ENCODE measurements at regions not wholly inside any gene's neighbourhood (a gene's known extent, or its start where the extent isn't known, plus 50 kb on each side); places are given as distances from the start of the nearest gene placed in this dataset.

DNA sequence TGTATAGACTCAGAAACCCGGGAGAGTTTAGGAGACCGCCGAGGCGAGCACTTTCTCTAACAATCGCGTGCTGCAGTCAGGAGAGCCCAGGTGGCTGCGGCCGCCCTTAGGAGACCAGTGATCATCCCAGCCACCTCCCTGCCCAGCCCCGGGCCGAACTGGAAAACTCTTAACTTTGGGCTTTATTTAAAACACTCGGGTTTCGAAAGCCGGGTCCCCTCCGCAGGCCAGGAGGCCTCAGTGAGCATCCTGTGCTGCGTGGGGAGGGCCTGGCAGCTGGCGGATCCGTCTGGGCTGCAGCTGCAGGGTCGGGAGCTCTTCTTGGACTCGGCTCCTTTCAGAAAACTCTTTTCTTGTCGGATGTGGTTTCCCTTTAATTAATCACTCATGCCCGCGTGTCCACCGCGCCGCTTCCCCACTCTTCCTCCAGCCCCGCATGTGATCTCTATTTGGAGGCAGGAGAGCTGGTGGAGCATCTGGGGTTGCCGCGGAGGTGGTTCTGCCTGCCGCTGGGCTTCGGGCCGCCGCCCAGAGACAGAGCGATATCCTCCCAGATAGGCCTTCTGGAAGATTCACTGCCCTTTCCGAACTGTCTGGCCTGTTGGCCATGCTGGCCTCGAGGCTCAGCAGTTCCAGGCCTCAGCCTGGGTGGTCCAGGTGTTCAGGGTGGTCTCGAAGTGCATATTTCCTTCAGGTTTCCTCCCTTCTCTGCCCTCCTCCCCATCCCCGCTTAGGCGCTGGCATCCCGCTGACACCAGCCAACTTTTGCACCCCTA, 59.5 kb downstream of the TMEM174 start:
- no peaks in the 10 kb centered on the region for H3K36me3 ChIP-seq (replicated peaks in 1 of 2; ENCODE audit: control insufficient read depth in 1 of 2, insufficient read depth in 2 of 2, low read length in 1 of 2)
- CTCF ChIA-PET: interaction anchor here (0.9 to 9.0 kb wide), 7 partner anchors 16 to 219 kb away, joined by 3 to 90 read pairs (median 3); partner anchors contain the start of gene FOXD1

DNA sequence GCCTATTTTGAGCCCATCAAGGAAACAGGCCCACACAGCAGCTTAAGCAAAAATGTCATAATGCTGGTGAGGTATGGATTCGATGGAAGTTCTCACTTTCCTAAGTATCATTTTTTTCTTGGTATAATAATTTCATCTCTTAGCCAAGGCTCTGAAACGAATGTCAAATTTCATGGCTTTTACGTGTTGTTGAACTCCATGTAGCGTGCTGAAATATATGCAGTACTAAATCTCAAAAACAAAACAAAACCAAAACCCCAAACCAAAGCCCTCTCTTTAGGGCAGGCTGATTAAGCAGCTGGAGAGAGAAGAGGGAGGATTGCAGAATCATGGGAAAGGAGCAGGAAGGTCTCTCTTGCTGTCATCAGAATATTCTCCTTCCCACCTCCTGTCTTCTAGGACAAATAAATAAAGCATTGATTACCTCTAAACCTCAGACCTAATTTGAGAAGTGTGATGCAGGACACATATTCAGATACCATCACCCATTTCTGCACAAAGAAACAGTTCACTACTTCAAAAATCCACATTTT, 58.3 kb downstream of the TMEM174 start:
- ChIA-PET POLR2A (interaction anchor here (0.6 kb wide), 1 partner anchor 290 kb away, joined by 4 read pairs; no protein-coding TSS in a partner anchor), CTCF (interaction anchor here (0.7 to 9.0 kb wide), 5 partner anchors 15 to 203 kb away, joined by 3 to 90 read pairs (median 3); no protein-coding TSS in a partner anchor)
- WGBS (ENCODE audit: low lambda C conversion rate): 73% methylated on average over 4 of the region's 4 CpGs
- Histone ChIP-seq H2AFZ (ENCODE audit: low read depth) (no peak overlapping the region), H3K79me2 (ENCODE audit: insufficient read depth) (no peaks in the 10 kb centered on the region), H3K9me2 (no peaks in the 10 kb centered on the region), H3K27me3 (ENCODE audit: insufficient read depth) (no peaks in the 10 kb centered on the region), H4K20me1 (ENCODE audit: insufficient read depth) (no peaks in the 10 kb centered on the region), H3K9me3 (no peaks in the 10 kb centered on the region), H3K4me1 (ENCODE audit: control insufficient read depth in 1 of 2, insufficient read depth in 2 of 2, low read depth in 1 of 2, low read length in 1 of 2) (peaks cover 0 to 17% of the 10 kb centered on the region in 2 experiments; a peak in 2 of 4 replicates), H3K4me2 (no peak overlapping the region), H3K36me3 (replicated peaks in 1 of 2; ENCODE audit: control insufficient read depth in 1 of 2, insufficient read depth in 2 of 2, low read length in 1 of 2) (no peaks in the 10 kb centered on the region), H3F3A (replicated peaks; ENCODE audit: insufficient read depth) (peaks cover 16% of the 10 kb centered on the region), H3K27ac (ENCODE audit: low read depth in 2 of 2, low read length in 1 of 2) (no peak overlapping the region), H3K9ac (no peak overlapping the region), H3K4me3 (ENCODE audit: low read depth in 2 of 2, low read length in 1 of 2) (no peak overlapping the region)
- DNase-seq: no peak
- no peak for TF ChIP-seq MEF2A (IDR thresholded peaks at IDR 0.05; ENCODE audit: borderline replicate concordance, low read depth)
- no peak for TF ChIP-seq RAD21 (IDR thresholded peaks at IDR 0.05; ENCODE audit: low read length)
- TF ChIP-seq, protein P1, sequence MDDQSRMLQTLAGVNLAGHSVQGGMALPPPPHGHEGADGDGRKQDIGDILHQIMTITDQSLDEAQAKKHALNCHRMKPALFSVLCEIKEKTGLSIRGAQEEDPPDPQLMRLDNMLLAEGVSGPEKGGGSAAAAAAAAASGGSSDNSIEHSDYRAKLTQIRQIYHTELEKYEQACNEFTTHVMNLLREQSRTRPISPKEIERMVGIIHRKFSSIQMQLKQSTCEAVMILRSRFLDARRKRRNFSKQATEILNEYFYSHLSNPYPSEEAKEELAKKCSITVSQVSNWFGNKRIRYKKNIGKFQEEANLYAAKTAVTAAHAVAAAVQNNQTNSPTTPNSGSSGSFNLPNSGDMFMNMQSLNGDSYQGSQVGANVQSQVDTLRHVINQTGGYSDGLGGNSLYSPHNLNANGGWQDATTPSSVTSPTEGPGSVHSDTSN (IDR thresholded peaks at IDR 0.05): no peak
- no peak for TF ChIP-seq TCF12 (IDR thresholded peaks at IDR 0.05)
- no peak for TF ChIP-seq CHD2 (IDR thresholded peaks at IDR 0.05; ENCODE audit: low read length, partially characterized antibody)
- TF ChIP-seq, protein P2, sequence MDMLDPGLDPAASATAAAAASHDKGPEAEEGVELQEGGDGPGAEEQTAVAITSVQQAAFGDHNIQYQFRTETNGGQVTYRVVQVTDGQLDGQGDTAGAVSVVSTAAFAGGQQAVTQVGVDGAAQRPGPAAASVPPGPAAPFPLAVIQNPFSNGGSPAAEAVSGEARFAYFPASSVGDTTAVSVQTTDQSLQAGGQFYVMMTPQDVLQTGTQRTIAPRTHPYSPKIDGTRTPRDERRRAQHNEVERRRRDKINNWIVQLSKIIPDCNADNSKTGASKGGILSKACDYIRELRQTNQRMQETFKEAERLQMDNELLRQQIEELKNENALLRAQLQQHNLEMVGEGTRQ (IDR thresholded peaks at IDR 0.05; ENCODE audit: borderline replicate concordance, low read depth, low read length): no peak
- TF ChIP-seq NRF1 (IDR thresholded peaks at IDR 0.05; ENCODE audit: low read depth, low read length): no peak
- TF ChIP-seq, protein P3, sequence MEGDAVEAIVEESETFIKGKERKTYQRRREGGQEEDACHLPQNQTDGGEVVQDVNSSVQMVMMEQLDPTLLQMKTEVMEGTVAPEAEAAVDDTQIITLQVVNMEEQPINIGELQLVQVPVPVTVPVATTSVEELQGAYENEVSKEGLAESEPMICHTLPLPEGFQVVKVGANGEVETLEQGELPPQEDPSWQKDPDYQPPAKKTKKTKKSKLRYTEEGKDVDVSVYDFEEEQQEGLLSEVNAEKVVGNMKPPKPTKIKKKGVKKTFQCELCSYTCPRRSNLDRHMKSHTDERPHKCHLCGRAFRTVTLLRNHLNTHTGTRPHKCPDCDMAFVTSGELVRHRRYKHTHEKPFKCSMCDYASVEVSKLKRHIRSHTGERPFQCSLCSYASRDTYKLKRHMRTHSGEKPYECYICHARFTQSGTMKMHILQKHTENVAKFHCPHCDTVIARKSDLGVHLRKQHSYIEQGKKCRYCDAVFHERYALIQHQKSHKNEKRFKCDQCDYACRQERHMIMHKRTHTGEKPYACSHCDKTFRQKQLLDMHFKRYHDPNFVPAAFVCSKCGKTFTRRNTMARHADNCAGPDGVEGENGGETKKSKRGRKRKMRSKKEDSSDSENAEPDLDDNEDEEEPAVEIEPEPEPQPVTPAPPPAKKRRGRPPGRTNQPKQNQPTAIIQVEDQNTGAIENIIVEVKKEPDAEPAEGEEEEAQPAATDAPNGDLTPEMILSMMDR (IDR thresholded peaks at IDR 0.05): no peak

More for the DNA sequence above, 59.5 kb downstream of the TMEM174 start:
- Histone ChIP-seq H3K9me3 (no peaks in the 10 kb centered on the region), H3K9me2 (no peaks in the 10 kb centered on the region), H3K4me1 (ENCODE audit: control insufficient read depth in 1 of 2, insufficient read depth in 2 of 2, low read depth in 1 of 2, low read length in 1 of 2) (peaks cover 0 to 17% of the 10 kb centered on the region in 2 experiments; a peak in 2 of 4 replicates), H4K20me1 (ENCODE audit: insufficient read depth) (no peaks in the 10 kb centered on the region), H3F3A (replicated peaks; ENCODE audit: insufficient read depth) (peaks cover 16% of the 10 kb centered on the region), H3K27me3 (ENCODE audit: insufficient read depth) (no peaks in the 10 kb centered on the region), H3K79me2 (ENCODE audit: insufficient read depth) (no peaks in the 10 kb centered on the region), H3K4me3 (ENCODE audit: low read depth in 2 of 2, low read length in 1 of 2) (no peak overlapping the region), H3K27ac (ENCODE audit: low read depth in 2 of 2, low read length in 1 of 2) (no peak overlapping the region), H2AFZ (ENCODE audit: low read depth) (peak overlapping the region; percentile 60; the same call in 1 of the 2 replicates), H3K9ac (no peak overlapping the region), H3K4me2 (no peak overlapping the region)
- WGBS (ENCODE audit: low lambda C conversion rate): 49% methylated on average over 36 of the region's 39 CpGs
- TF ChIP-seq, protein P1 (IDR thresholded peaks at IDR 0.05): no peak
- no peak for TF ChIP-seq SIN3A (IDR thresholded peaks at IDR 0.05; ENCODE audit: borderline replicate concordance, low read depth, low read length)
- no peak for TF ChIP-seq TEAD4 (IDR thresholded peaks at IDR 0.05; ENCODE audit: borderline replicate concordance, insufficient read depth)
- TF ChIP-seq ELF1 (IDR thresholded peaks at IDR 0.05): no peak
- TF ChIP-seq, protein P4, sequence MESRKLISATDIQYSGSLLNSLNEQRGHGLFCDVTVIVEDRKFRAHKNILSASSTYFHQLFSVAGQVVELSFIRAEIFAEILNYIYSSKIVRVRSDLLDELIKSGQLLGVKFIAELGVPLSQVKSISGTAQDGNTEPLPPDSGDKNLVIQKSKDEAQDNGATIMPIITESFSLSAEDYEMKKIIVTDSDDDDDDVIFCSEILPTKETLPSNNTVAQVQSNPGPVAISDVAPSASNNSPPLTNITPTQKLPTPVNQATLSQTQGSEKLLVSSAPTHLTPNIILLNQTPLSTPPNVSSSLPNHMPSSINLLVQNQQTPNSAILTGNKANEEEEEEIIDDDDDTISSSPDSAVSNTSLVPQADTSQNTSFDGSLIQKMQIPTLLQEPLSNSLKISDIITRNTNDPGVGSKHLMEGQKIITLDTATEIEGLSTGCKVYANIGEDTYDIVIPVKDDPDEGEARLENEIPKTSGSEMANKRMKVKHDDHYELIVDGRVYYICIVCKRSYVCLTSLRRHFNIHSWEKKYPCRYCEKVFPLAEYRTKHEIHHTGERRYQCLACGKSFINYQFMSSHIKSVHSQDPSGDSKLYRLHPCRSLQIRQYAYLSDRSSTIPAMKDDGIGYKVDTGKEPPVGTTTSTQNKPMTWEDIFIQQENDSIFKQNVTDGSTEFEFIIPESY (IDR thresholded peaks at IDR 0.05; ENCODE audit: borderline replicate concordance, low read depth): no peak
- TF ChIP-seq RAD21 (IDR thresholded peaks at IDR 0.05; ENCODE audit: low read length): no peak
- TF ChIP-seq EP300 (IDR thresholded peaks at IDR 0.05; ENCODE audit: borderline replicate concordance in 1 of 2, low read depth in 1 of 2, low read length in 1 of 2): no peak
- no peak for TF ChIP-seq MEF2A (IDR thresholded peaks at IDR 0.05; ENCODE audit: borderline replicate concordance, low read depth)
- TF ChIP-seq JUND (IDR thresholded peaks at IDR 0.05): no peak
- no peak for TF ChIP-seq GATA2 (CRISPR knock-in tag; IDR thresholded peaks at IDR 0.05)
- TF ChIP-seq NRF1 (IDR thresholded peaks at IDR 0.05; ENCODE audit: low read depth, low read length): no peak
- no peak for TF ChIP-seq EZH2phosphoT487 (IDR thresholded peaks at IDR 0.05; ENCODE audit: borderline replicate concordance, low read depth)
- no peak for TF ChIP-seq RFX5 (IDR thresholded peaks at IDR 0.05; ENCODE audit: low read length)
- TF ChIP-seq FOXJ3 (CRISPR knock-in tag; IDR thresholded peaks at IDR 0.05): no peak
- no peak for TF ChIP-seq FOSL2 (IDR thresholded peaks at IDR 0.05; ENCODE audit: borderline replicate concordance, low read depth)
- no peak for TF ChIP-seq YY1 (IDR thresholded peaks at IDR 0.05; ENCODE audit: low read depth)
- peak; percentile 44 for DNase-seq
- POLR2A ChIA-PET: no interaction called here
